IPS-11a (cell line): ENCODE measurements at regions not wholly inside any gene's neighbourhood (a gene's known extent, or its start where the extent isn't known, plus 50 kb on each side); places are given as distances from the start of the nearest gene placed in this dataset.

ENCODE experiments used
- H3K4me3 ChIP-seq: one replicate; pipeline ENCODE4 v1.5.1; 2013; ENCODE audit warnings: low read depth, low read length, control low read depth

DNA sequence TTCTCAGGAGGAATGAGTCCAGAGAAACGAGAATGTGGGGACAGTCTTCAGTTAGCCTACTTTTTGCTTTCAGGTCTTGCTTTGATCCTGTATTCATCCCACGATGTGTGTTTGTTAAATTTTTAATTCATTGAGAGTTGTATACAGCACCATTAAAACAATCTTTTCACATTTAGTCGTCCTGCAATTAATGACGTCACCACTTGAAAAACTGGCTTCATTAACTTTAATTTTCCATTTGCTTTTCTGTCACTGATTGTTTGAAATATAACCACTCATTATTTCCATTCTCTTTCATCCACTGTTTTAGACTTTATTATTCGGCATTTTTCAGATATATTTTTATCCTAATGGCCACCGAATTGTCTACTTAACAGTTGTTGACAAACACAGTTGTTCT, 146.9 kb downstream of the TFEC start:
- H3K4me3 ChIP-seq: no peak overlapping the region

DNA sequence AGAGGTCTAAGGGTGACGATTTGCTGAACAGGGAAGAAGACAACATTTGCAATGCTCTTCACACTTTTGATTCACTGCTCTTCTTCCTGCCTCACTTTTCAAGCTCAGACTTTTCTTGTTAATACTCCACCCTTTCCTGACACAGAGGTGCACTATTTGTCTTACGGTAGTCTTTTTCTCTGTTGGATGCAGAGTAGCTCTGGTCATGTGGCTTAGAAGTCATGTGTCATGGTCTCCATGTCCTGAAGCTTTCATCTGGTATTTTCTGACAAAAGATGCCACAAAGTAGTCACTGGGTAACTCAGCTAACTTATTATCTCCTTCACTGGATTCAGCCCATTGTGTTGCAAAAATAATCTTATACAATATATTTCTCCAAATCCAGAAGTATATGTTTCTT, 149.1 kb downstream of the TFEC start:
- no peak overlapping the region for H3K4me3 ChIP-seq

DNA sequence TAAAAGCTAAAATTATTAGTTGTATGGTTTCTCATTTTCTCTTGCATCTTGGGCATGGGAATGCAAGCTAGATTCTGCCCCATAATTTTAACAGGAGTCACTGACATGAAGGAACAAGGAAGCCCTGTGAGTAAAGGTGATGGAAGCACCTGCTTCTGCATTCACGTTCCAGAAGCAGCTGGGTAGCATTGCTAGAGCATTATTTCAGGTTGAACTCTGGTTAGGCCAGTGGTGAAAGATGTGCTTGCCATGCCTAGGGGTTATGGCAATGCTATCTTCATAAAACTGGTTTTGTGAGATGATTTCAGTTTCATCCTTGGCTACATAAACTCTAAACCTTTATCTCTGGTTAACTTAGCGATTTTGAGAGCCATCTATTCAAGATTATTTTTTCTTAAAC, 151.4 kb downstream of the TFEC start:
- no peak overlapping the region for H3K4me3 ChIP-seq

DNA sequence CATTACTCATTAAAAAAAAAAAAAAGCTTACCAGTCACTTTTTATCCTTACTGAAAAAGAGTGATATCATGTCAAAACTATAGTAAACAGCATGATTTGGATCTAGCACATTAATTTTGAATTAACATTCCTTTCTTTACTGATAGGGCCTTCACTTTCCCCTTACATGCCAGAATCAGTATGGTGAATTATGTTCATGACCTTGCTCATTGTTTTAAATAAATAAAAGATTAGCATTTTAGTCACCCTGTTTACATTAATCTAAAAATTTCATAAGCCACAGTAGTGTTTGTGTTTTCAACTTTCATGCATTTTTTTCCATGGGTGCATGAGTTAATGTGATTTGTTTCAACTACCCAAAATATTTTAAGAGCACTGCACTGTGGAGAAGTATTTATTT, 160.8 kb downstream of the TFEC start:
- no peak overlapping the region for H3K4me3 ChIP-seq

DNA sequence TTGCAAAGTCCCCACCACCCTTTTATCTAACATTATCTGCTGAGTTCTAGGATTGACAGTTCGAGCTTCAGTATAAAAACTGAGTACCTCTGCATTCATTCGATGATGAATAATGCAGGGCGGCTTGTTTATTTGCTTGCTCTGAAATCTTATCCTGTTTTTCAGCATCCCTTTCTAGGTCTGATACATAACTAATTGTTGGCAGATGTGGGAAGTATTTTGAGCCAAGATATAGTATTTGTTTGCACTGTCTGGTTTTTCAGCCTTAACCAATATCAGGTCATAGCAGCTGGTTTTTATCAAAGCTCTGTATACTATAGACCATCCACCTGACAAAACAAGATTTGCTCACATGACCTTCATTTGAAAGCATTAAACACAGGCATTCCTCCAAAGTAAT, 161.4 kb downstream of the TFEC start:
- H3K4me3 ChIP-seq: no peak overlapping the region

DNA sequence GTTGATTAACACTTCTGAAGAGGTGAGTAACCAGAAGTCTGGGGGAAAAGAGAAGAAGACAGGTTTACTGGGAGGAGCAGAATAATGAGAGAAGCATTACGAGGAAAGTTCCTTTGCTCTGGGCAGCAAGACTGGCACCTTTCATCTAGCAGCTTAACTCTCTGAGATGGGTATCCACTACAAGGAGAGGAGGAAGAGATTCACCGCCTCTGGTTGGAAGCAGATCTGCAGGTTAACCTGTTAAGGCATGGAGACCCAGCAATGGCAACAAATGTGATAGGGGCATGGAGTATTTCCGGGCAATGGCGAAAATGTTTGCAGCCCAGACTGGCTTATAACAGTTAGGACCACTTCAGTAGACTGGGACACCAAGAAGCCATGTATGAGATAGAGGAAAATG, 162.2 kb downstream of the TFEC start:
- no peak overlapping the region for H3K4me3 ChIP-seq

DNA sequence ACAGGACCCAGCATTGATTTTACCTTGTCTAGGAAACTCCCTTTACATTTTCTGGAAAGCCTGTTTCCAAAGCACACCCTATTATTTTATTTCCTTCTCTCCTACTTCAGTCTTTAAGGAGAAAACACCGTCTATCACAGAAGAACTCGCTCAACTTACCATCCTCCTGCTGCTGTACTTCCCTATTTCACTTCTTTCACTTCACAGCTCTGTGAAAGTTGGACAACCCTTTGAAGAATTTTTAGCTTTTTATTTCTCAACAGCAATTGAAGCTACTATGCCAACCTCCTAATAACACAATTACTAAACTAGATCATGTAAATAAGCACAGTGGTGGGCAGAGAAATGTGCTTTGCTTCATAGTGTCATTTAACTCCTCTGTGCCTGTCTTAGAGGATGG, 166.5 kb downstream of the TFEC start:
- H3K4me3 ChIP-seq: no peak overlapping the region

DNA sequence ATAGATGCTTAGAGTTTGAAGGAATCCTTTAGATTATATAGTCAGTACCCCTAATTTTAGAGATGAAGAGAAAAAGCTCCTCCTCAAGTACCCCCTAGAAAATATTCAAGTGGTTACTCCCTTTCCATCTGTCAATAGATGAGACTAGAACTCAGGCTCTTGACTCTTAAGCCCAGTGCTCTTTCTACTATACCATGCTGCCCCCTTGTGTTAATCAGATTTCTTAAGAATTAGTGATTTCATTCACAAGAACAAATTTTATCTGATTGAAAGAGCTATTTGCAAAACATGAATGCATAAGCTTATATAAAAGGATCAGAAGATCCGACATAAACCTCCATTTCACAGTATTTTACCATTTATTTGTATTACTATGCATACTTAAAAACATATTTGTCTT, 179.3 kb downstream of the TFEC start:
- no peak overlapping the region for H3K4me3 ChIP-seq

DNA sequence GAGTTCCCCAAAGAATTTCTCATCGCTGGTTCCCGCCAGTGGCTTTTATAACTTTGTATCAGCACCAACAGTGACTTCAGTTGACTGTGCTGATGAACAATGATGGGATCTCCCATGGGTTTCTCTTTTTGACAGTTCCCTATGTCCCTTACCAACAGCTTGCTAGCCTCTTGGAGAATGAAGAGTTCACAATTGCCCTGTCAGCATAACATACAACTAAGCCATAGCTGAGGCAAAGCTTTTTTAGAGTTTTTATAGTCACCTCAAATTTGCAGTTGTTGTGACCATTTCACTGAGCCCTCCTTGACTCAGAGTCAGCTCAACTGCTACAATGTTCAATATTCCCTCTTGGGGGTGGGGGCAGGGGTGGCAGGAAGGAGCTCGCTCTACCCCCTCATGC, 179.8 kb downstream of the TFEC start:
- H3K4me3 ChIP-seq: no peak overlapping the region

DNA sequence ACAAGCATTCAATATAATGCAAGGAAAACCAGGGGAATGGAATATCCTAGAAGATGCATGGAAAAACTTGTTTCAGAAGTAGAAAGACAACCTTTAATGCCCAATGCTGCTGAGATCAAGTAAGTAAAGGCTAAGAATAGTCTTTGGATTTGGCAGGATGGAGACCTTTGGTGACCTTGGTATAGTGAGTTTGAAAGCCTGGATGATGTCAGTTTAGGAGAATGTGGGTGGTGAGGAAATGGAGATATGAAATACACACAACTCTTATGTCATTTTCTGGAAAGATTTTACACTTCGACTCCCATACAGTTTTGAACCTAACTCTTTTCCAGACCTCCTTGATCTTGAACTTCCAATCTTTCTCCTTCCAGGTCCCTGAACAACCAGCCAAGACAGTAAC, 185.7 kb downstream of the TFEC start:
- no peak overlapping the region for H3K4me3 ChIP-seq

DNA sequence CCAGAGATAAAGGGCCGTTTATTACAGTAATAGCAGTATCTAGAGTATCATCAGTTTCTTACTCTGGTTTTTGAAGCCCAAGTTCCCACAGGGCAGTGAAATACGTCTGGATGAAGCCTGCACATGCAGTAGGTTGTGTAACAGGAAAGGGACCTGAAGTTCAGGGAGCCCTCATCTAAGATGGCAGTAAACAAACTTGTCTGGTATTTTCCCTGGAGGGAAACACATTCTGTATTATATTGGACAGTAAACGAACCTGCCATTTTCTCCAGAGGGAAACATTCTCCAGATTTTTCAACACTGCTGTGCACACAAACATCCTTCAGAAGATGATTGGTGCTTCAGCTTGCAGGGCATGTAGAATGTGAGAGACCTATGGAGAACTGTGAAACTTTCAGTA, 189.9 kb downstream of the TFEC start:
- no peak overlapping the region for H3K4me3 ChIP-seq

DNA sequence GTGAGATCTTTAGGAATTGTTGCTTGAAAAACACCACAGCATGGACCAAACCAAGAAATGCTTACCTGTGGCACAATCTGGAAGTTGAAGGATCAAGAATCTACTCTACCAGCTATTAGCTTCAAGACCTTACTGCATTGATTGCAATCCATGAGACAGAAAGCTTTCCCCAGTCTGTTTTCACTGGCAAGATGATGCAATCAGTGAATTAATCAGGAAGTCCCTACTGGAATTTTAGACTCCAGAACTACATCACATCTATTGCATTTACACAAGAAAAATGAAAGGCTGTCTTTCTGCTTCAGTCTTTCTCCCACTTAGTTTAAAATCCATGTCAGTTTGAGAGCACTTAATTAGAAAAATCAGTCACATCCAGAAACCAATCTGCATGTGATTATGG, 191.7 kb downstream of the TFEC start:
- H3K4me3 ChIP-seq: no peak overlapping the region

DNA sequence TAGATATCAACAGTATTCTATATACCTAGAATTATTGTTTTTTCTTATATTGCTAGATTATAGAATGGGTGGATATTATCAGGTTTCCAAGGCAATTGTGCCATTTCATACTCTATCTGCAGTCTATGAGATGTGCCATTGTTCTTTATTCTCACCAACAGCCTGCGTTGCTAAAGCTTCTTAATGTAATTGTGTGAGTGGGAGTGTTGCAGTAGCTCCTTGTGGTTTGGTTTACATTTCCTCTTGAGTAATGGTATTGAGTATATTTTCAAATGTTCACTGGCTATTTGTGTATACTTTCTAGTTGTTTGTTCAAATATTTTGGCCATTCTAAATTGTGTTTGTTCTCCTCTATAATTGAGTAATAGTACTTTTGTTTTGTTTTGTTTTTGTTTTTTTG, 199.2 kb downstream of the TFEC start:
- no peak overlapping the region for H3K4me3 ChIP-seq

DNA sequence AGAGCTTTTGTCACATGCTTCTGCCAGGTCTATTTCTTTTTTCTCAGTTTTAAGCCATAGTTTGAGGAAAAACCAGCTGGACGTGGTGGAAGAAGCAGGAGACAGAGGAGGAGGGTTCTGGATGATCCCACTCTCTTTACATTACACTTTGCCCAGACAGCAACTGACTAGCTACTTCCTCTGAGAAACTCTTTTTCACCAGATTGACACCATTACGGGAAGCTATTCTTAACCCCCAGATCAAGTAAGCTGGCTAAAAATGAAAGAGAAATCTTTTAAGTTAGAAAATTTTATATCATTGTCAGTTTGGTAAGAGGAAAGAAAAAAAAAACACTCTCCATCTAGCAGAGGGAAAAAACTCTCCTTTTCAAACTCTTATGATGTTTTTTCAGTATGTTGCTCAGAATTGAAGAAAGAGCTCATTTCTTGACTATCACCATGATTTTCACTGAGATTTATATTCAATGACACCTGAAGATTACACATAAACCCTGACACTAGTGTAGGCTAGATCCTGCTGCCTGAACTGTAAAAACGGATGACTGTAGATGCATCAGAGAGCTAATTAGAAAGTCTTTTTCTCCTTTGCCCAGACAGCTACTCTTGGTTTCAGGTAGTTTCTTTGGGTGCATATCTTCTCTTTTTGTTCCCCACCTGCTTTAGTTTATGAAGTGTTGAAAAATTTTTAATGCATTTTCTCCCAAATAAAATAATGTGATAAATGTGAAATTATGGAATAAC, 203.1 kb downstream of the TFEC start:
- no peak overlapping the region for H3K4me3 ChIP-seq

DNA sequence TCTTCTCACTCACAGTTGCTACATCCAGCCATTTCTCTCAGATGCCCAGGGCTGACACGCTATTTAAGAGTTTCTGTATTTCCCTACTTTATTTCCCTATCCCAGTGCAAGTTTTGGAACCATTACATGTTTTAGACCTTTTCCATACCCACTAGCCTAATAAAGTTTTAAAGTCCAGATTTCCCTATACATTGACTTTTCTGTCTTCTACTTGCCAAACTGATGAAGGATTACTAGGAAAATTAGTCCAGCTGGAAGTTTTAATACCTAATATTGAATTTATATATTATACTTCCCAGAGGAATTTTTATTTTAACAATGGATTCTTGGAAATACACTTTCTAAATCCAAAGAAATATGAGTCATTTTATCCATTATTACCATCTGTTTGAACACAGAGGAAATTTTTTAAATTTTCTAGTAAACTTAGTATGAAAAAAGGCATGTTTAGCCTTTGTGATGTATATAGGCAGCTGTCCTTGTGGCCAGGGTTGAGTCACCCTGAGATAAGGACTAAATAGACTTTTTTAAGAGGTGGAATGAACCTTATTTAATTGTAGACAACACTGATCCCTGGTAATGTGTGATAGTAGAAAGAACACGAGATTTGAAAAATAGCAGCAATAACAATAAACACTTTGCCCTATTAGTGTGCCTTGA, 205.0 kb downstream of the TFEC start:
- no peak overlapping the region for H3K4me3 ChIP-seq

DNA sequence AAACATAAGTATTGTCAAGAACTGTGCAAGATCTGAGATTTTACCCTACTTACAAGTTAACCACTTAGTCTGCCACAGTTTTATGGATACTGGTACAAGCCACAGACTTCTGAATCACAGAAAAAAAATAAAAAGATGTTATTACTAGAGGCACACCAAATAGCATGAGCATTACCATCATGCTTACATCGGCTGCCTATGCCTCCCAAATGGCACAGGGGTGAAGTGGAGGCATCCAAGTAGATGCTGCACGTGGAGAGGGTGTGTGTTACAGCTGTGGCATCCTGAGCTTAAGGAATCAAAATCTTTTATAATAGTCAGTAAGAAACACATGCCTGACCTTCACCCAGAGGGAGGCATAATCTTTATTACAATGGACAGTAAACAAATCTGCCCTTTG, 207.8 kb downstream of the TFEC start:
- no peak overlapping the region for H3K4me3 ChIP-seq

DNA sequence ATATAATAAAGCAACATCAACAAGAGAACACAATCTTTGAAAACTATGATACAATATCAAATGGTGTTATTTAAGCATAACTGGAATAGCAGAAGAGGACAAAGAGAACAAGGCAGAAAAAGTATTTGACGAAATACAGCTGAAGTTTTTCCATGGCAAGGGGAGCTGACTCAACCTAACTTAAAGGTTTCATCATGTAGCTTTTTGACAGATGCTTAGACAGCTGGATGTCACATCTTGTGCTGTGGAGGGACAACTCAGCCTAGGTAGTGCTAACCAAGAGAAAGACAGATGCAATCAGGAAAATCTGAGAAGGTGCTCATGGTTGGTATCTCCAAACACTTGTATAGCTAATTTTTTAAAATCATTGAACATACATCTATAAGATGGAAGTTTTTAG, 208.2 kb downstream of the TFEC start:
- no peak overlapping the region for H3K4me3 ChIP-seq

DNA sequence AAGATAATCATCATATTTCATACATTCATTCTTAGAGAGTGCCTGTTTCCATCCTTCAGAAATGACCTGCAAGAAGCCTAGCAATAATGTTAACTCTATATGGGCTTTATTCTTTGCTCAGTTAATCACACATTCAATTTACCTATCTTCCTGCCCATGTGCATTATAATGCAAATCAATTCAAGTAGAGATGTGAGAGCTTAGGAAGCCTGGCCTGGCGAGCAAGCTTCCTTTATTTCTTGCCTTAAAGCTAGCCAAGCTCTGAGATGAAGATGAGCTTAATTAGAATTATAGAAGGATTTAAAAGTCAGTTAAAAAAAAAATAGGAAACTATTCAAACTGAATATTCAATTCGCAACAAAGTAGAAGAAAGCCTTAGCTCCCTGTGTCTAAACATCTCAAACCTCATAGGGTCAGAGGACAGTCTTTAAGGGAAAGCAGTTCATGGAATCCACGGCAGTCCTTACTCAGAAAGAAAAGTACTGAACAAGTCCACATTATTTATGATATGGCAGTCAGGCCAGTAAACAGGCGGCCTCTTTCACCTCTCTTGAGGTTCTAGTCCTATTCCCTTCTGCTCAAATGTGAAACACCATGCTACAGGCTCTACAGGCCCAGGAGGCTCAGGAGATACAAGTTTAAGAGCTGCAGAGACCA, 214.1 kb downstream of the TFEC start:
- no peak overlapping the region for H3K4me3 ChIP-seq

DNA sequence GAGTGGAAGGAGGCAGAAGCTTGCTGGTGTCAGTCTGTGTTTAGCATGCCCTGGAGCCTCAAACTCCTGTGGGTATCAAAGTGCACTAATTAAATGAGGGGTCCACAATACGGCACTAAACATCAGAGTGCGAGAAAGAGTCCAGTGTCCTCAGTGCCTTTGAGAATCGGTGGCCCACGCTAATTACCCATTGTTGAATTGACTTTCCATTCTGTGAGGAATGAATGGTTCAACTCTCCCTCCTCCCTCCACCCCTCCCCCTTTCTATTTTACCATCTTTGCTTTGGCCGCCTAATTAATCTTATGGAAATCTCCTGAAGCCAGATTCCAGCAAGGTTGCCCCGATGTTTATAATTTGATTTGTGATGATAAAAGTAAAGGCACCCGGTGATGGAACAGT, 217.8 kb downstream of the TFEC start:
- H3K4me3 ChIP-seq: no peak overlapping the region

DNA sequence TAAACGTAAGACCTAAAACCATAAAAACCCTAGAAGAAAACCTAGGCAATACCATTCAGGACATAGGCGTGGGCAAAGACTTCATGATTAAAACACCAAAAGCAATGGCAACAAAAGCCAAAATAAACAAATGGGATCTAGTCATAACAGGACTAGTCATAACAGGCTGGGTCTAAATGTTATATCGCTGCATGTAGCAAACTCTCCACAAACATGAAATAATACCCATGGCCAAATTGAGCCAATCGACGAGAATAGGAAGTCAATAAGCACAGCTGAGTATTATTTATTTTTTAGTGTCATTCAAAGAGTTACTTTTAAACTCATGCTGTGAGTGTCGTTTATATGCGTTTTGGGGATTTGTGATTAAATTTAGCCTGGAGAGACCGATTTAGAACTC, 225.1 kb downstream of the TFEC start:
- H3K4me3 ChIP-seq: no peak overlapping the region

DNA sequence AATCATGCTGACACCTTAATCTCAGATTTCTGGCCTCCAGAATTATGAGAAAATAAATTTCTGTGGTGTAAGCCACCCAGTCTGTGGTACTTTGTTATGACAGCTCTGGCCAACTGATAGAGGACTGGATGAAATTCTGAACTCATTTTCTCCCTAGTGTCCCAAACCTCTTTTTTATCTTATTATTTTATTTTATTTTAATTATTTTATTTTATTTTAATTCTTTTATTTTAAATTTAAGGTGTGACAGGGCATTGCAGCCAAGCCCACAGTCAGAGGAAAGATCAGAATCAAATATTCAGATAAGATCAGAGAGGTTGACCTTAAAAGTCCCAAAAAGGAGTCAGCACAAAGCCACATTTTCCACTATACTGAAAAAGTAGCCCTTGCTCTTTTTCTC, 228.1 kb downstream of the TFEC start:
- no peak overlapping the region for H3K4me3 ChIP-seq

DNA sequence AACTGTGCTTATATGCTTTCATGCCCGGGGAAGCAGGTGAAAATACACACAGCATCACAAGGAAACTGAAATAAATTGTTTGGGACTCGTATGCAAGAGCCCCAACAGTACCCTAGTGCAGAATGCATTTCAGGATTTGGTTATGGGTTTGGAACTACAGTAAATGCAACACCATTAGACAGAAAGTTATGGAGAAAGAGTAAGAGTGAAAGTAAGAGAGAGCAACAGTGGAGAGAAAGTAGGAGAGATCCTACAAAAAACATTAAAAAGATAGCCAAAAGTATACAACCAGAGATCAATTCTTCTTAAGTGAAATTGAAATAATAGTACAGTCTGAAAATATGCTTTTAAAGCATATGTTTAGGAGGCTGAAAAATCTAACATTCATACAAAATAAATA, 231.1 kb downstream of the TFEC start:
- H3K4me3 ChIP-seq: no peak overlapping the region
